Upper lobe of left lung (tissue), 6 donors: ENCODE measurements at regions not wholly inside any gene's neighbourhood (a gene's known extent, or its start where the extent isn't known, plus 50 kb on each side); places are given as distances from the start of the nearest gene placed in this dataset.

ENCODE experiments used
- ATAC-seq, 2 donors: fragments of 200-7000 bp; cut with Tn5 transposase; one replicate each; pipeline ENCODE4 v1.9.1; 2022; ENCODE audit warnings: mild to moderate bottlenecking in 2 of 2, moderate library complexity in 2 of 2; ENCODE audit not compliant: low FRiP score in 2 of 2
- DNase-seq, 2 donors: peaks; one replicate each; pipeline ENCODE4 v3.0.0-alpha.2; 2019 to 2020
- H3K27ac ChIP-seq, 4 donors: fragments of 200-600 bp; sonication (generic); one replicate each; pipeline ENCODE4 v1.5.1; 2016 to 2019
- H3K27me3 ChIP-seq, 4 donors: fragments of 200-600 bp; sonication (generic); one replicate each; pipeline ENCODE4 v1.5.1; 2017 to 2019
- H3K36me3 ChIP-seq, 4 donors: fragments of 200-600 bp; sonication (generic); one replicate each; pipeline ENCODE4 v1.5.1; 2016 to 2019
- H3K4me1 ChIP-seq, 4 donors: fragments of 200-600 bp; sonication (generic); one replicate each; pipeline ENCODE4 v1.5.1; 2018 to 2019
- H3K4me3 ChIP-seq, 4 donors: fragments of 200-600 bp; sonication (generic); one replicate each; pipeline ENCODE4 v1.5.1; 2017 to 2019; ENCODE audit warnings: mild to moderate bottlenecking in 2 of 4, moderate library complexity in 1 of 4
- H3K9me3 ChIP-seq, 4 donors: fragments of 200-600 bp; sonication (generic); one replicate each; pipeline ENCODE4 v1.5.1; 2018 to 2019
- EP300 ChIP-seq, 4 donors: sonication (generic); formaldehyde crosslinking; IDR thresholded peaks; one replicate each; pipeline ENCODE4 v1.5.1; 2017; ENCODE audit warnings: antibody characterized with exemption in 4 of 4, control low read depth in 2 of 4
- POLR2A ChIP-seq, 4 donors: fragments of 450-650 bp; IDR thresholded peaks; one replicate each; pipeline ENCODE4 v1.5.1; 2016 to 2017; ENCODE audit warnings: antibody characterized with exemption in 4 of 4, mild to moderate bottlenecking in 2 of 4
- POLR2AphosphoS5 ChIP-seq, 2 donors: sonication (generic); formaldehyde crosslinking; IDR thresholded peaks; one replicate each; pipeline ENCODE4 v1.5.1; 2017; ENCODE audit warnings: antibody characterized with exemption in 2 of 2
- WGBS, 2 donors: methylation state at CpG; one replicate each; pipeline ENCODE4 v1.1.5; 2017 to 2018; 5-methylcytosine and 5-hydroxymethylcytosine counted together
- TF ChIP-seq, protein P1 (sequence below), 6 experiments: fragments of 450-650 bp in 4 of 6; fragments of 200-600 bp in 2 of 6; sonication (generic) in 2 of 6; IDR thresholded peaks; one replicate each; pipeline ENCODE4 v1.5.1; 2016 to 2019; ENCODE audit warnings: antibody characterized with exemption in 6 of 6
- donor health status: DM: no; HTN: no; CAD: no; lungs with moderate emphysema.
- donor health status: DM: no; HTN: yes; CAD: no; lungs with severe emphysema.

DNA sequence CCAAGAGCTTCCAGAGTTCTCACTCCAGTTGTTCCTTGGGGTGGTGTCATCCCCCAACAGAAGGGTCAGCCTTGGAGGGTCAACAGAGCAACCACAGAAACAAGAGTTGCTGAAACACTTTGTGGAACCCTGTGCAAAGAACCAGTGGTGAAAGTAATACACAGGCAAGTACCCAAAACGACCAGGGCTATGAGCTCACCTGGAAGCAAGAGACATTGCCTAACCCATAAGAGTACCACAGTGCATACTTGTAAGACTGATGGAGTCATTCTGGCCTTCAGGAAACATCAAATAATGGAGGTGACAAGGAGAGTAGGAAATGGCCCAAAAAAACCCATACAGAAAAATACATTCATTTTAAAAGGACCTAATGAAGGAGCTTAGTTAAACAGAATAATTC is 184.3 kb upstream of the TSC22D1 start:
- WGBS, 2 donors: 58 to 63% methylated on average over 1 of the region's 1 CpG
- H3K9me3 ChIP-seq: no peaks in the 10 kb centered on the region
- peaks cover 0 to 6% (median 0%) of the 10 kb centered on the region in 4 donors for H3K4me1 ChIP-seq
- no peak for ATAC-seq
- no peaks in the 10 kb centered on the region for H3K36me3 ChIP-seq
- no peak overlapping the region for H3K4me3 ChIP-seq
- H3K27ac ChIP-seq: peak overlapping the region in 3 of 4 donors; percentile 31 to 70 (median 34)
- H3K27me3 ChIP-seq: no peaks in the 10 kb centered on the region
- DNase-seq: peak in 1 of 2 donors; percentile 36
- TF ChIP-seq, protein P1, sequence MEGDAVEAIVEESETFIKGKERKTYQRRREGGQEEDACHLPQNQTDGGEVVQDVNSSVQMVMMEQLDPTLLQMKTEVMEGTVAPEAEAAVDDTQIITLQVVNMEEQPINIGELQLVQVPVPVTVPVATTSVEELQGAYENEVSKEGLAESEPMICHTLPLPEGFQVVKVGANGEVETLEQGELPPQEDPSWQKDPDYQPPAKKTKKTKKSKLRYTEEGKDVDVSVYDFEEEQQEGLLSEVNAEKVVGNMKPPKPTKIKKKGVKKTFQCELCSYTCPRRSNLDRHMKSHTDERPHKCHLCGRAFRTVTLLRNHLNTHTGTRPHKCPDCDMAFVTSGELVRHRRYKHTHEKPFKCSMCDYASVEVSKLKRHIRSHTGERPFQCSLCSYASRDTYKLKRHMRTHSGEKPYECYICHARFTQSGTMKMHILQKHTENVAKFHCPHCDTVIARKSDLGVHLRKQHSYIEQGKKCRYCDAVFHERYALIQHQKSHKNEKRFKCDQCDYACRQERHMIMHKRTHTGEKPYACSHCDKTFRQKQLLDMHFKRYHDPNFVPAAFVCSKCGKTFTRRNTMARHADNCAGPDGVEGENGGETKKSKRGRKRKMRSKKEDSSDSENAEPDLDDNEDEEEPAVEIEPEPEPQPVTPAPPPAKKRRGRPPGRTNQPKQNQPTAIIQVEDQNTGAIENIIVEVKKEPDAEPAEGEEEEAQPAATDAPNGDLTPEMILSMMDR (IDR thresholded peaks at IDR 0.05): no peak
- TF ChIP-seq POLR2AphosphoS5 (IDR thresholded peaks at IDR 0.05): no peak
- TF ChIP-seq EP300 (IDR thresholded peaks at IDR 0.05): no peak
- TF ChIP-seq POLR2A (IDR thresholded peaks at IDR 0.05): no peak

DNA sequence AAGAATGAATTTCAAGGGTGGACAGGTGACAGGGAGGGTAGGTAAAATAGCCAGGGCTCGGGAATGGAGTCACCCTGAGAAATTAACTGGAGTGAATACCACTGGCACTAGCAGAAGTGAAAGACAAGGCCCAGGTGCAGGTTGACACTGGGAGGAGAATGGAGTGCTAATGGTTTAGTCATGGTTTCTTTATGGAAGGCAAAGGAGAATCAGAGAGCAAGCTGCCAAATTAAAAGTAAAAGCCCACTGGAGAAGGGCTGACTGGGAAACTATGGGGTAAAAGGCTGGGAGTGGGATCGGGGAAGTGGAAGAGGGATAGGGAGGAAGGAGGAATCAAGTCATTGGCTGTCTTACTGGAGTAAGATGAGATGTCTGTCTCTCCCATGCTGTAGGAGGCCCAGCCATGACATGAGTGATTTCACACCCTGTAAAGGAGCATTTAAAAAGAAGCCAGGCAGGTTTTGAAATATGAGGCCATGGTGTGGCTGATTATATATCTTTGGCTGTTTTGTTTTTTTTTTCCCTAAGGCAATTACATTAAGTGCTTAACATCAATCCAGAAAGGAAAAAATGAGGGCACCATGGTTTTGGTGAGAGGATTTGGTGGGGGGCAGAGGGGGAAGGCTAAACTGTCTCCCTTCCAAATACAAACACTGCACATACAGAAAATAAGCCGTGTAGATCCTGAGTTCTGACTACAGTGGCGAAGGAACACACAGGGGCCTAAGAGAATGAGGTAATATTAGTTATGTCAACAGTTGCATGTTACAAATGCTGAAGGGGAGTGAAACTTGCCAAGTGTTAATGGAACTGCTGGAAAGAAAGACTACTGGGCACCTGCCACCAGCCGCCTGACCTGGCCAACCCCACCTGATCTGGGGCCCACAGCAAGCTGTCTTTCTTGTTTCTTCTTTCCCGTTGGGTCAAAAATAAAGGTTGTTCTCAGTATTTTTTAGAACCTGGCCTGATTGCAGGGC is 183.5 kb upstream of the TSC22D1 start:
- 59 to 71% methylated on average over 6 of the region's 6 CpGs for WGBS, 2 donors
- Histone ChIP-seq H3K36me3 (no peaks in the 10 kb centered on the region), H3K27ac (peak overlapping the region in 3 of 4 donors; percentile 34 to 70 (median 58)), H3K4me1 (peaks cover 0 to 6% (median 0%) of the 10 kb centered on the region in 4 donors), H3K4me3 (no peak overlapping the region), H3K27me3 (no peaks in the 10 kb centered on the region), H3K9me3 (no peaks in the 10 kb centered on the region)
- DNase-seq (peak in 1 of 2 donors; percentile 70), ATAC-seq (peak; percentile 35 to 74)
- TF ChIP-seq EP300 (IDR thresholded peaks at IDR 0.05) (no peak), POLR2A (IDR thresholded peaks at IDR 0.05) (no peak)
- TF ChIP-seq, protein P1 (IDR thresholded peaks at IDR 0.05): no peak

DNA sequence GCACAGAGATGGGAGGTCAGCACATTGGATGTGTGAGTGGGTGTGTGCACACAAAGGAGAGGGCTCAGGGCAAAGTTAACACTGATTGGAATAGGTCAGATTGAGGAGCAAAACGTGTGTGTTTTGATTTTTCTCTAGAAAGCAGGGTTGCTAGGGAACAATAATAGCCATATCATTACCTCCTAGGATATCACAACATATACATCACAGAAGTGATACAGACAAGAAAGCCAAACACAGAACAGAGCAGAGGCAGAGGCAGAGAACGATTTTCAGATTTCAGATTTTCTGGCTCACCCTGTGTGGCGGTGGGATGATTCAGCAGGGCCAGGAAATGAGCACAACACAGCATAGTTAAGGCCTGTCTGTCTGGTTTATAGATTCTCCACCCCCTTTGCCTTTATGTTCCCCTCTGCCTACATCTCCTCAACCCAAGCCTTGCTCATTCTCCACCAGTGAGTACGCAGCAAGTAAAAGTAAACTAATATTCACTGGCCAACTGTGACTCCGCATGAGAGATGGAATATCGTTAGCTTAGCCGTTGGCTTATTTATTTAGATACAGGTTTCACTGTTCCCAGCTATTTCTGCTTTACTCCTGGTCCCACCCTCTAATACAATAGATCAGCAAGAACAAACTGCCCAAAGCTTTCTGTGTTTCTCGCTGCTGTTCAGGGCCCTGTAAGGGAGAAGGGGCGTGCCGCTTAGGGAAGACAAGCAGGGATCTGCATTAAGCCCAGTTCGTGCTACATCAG is 182.7 kb upstream of the TSC22D1 start:
- 71 to 75% methylated on average over 11 of the region's 11 CpGs for WGBS, 2 donors
- Histone ChIP-seq H3K27me3 (no peaks in the 10 kb centered on the region), H3K36me3 (no peaks in the 10 kb centered on the region), H3K4me3 (no peak overlapping the region), H3K27ac (peak overlapping the region in 3 of 4 donors; percentile 32 to 70 (median 58)), H3K4me1 (peaks cover 0 to 6% (median 0%) of the 10 kb centered on the region in 4 donors), H3K9me3 (no peaks in the 10 kb centered on the region)
- DNase-seq: no peak
- ATAC-seq: peak in 1 of 2 donors; percentile 49
- TF ChIP-seq POLR2A (IDR thresholded peaks at IDR 0.05) (no peak), EP300 (IDR thresholded peaks at IDR 0.05) (no peak), POLR2AphosphoS5 (IDR thresholded peaks at IDR 0.05) (no peak)
- TF ChIP-seq, protein P1 (IDR thresholded peaks at IDR 0.05): no peak

DNA sequence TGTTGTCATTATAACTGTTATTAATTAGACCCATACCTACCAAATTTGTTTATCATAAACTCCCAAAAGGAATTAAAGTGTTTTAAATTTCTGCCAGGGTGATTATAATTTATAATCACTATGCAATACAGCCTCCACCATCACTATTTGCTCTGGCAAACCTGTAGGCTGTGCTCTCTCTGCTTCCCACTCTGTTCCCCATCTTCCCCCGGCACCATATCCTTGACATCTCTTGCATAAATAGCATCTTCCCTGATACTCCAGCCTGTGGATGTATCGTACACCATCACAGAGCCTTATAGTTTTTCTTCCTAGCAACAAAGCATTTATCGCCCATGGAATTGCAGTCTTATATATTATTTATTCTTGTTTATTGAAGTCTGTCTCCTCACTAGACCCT is 181.5 kb upstream of the TSC22D1 start:
- Histone ChIP-seq H3K27me3 (no peaks in the 10 kb centered on the region), H3K4me1 (peaks cover 0 to 6% (median 0%) of the 10 kb centered on the region in 4 donors), H3K27ac (no peak overlapping the region), H3K36me3 (no peaks in the 10 kb centered on the region), H3K4me3 (no peak overlapping the region), H3K9me3 (no peaks in the 10 kb centered on the region)
- TF ChIP-seq POLR2AphosphoS5 (IDR thresholded peaks at IDR 0.05): no peak
- TF ChIP-seq, protein P1 (IDR thresholded peaks at IDR 0.05): no peak
- TF ChIP-seq POLR2A (IDR thresholded peaks at IDR 0.05): no peak
- TF ChIP-seq EP300 (IDR thresholded peaks at IDR 0.05): no peak
- DNase-seq (no peak), ATAC-seq (no peak)
- WGBS, 2 donors: 97 to 98% methylated on average over 3 of the region's 3 CpGs
